SK-N-MC (cell line): ENCODE measurements at regions not wholly inside any gene's neighbourhood (a gene's known extent, or its start where the extent isn't known, plus 50 kb on each side); places are given as distances from the start of the nearest gene placed in this dataset.

ENCODE experiments used
- EZH2 ChIP-seq: fragments of 200-600 bp; sonication (generic); IDR thresholded peaks from one replicate; pipeline ENCODE4 v1.6.1; 2017; ENCODE audit warnings: antibody characterized with exemption
- POLR2AphosphoS5 ChIP-seq: IDR thresholded peaks from 2 replicates; pipeline ENCODE4 v1.6.1; 2012; ENCODE audit warnings: mild to moderate bottlenecking, low read depth, low read length, borderline replicate concordance

DNA sequence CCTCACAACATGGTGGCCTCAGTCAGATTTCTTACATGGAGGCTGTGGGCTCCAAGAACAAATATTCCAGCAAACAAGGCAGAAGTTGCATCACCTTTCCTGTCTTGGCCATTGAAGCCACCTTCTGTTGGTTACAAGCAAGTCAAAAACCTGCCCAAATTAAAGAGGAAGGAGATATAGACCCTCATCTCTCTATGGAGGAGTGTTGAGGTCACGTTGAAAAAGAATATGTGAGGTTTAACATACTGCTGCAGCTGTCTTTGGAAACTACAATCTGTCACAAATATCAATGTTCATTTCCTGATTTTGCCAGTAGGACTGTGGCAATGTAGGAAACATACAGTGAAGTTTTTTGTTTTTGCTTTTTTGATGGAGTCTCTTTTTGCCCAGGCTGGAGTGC lies 211.4 kb downstream of the COPRS start:
- no peak for TF ChIP-seq POLR2AphosphoS5
- no peak for TF ChIP-seq EZH2
